HepG2 (cell line): ENCODE measurements at regions not wholly inside any gene's neighbourhood (a gene's known extent, or its start where the extent isn't known, plus 50 kb on each side); places are given as distances from the start of the nearest gene placed in this dataset.

Experiments
- ATAC-seq: fragments of 200-7000 bp; cut with Tn5 transposase; 3 replicates; pipeline ENCODE4 v1.9.1; 2020; ENCODE audit warnings: mild to moderate bottlenecking, moderate library complexity
- BruUV-seq: library from RNA; stranded (reverse); fragments of 400-500 nt; replicated peaks from 2 replicates; lab custom pipeline; 2021; lab: Mats Ljungman, UMichigan
- CTCF ChIA-PET: fragments of 300-600 bp; formaldehyde crosslinking; extraction: SDS; loops from one replicate; lab custom pipeline; 2021; ENCODE audit warnings: low total read pairs, inconsistent platforms, low intra/inter-chr PET ratio; lab: Yijun Ruan, JAX
- POLR2A ChIA-PET: fragments of 350-600 bp; sonication (Branson Sonifier 250); formaldehyde crosslinking; loops from one replicate; lab custom pipeline; 2020; ENCODE audit warnings: antibody characterized with exemption, inconsistent platforms; lab: Yijun Ruan, JAX
- DNase-seq: peaks from one replicate; pipeline ENCODE4 v3.0.0-alpha.2; 2015; ENCODE audit warnings: low spot score
- FAIRE-seq: peaks from 3 replicates; lab custom pipeline; 2011; peaks lifted over from hg19 to GRCh38; lab: Jason Lieb, UNC
- H2AFZ ChIP-seq: one replicate; pipeline ENCODE4 v1.6.1; 2011; ENCODE audit warnings: low read length, inconsistent platforms
- H3K27ac ChIP-seq: fragments of 300-600 bp; 3 replicates; pipeline ENCODE4 v1.8.0; 2011; ENCODE audit warnings: mixed run types, mild to moderate bottlenecking, mixed read lengths, low read length, inconsistent platforms; ENCODE audit not compliant: insufficient read depth; ENCODE audit errors: extremely low read length
- H3K27me3 ChIP-seq, 2 experiments: fragments of 200-600 bp in 1 of 2; 2 replicates in 1 of 2; 3 replicates in 1 of 2; pipeline versions ENCODE4 v1.6.0 to v1.8.0; 2011; ENCODE audit warnings: low read length in 2 of 2, mild to moderate bottlenecking in 2 of 2, moderate library complexity in 2 of 2, inconsistent platforms in 1 of 2; ENCODE audit not compliant: insufficient read depth in 2 of 2, control insufficient read depth in 1 of 2
- H3K36me3 ChIP-seq, 2 experiments: fragments of 200-600 bp in 1 of 2; replicated peaks in 1 of 2; 2 replicates in 1 of 2; 3 replicates in 1 of 2; pipeline versions ENCODE4 v1.5.1 to v1.8.0; 2011; ENCODE audit warnings: low read length in 2 of 2, inconsistent platforms in 1 of 2; ENCODE audit not compliant: insufficient read depth in 2 of 2, control insufficient read depth in 1 of 2
- H3K4me1 ChIP-seq: 2 replicates; pipeline ENCODE4 v1.5.1; 2012; ENCODE audit warnings: low read length, inconsistent platforms; ENCODE audit not compliant: insufficient read depth
- H3K4me2 ChIP-seq: 2 replicates; pipeline ENCODE4 v1.6.0; 2011; ENCODE audit warnings: low read depth, low read length, inconsistent platforms
- H3K4me3 ChIP-seq, 3 experiments: fragments of 200-600 bp in 1 of 3; sonication (generic), shearing (Covaris generic) in 1 of 3; replicated peaks in 1 of 3; 2 replicates each; pipeline ENCODE4 v1.5.1; 2011 to 2016; ENCODE audit warnings: low read length in 3 of 3, inconsistent platforms in 2 of 3, low read depth in 2 of 3, mild to moderate bottlenecking in 2 of 3, control low read depth in 1 of 3, mixed read lengths in 1 of 3; ENCODE audit not compliant: insufficient read depth in 1 of 3
- H3K79me2 ChIP-seq: one replicate; pipeline ENCODE4 v1.6.1; 2011; ENCODE audit warnings: low read length, inconsistent platforms; ENCODE audit not compliant: insufficient read depth
- H3K9ac ChIP-seq: 2 replicates; pipeline ENCODE4 v1.6.0; 2011; ENCODE audit warnings: mild to moderate bottlenecking, low read depth, low read length, inconsistent platforms; ENCODE audit not compliant: insufficient read depth
- H3K9me3 ChIP-seq: 2 replicates; pipeline ENCODE4 v1.5.1; 2012; ENCODE audit warnings: mild to moderate bottlenecking, low read length
- H4K20me1 ChIP-seq: 2 replicates; pipeline ENCODE4 v1.6.0; 2011; ENCODE audit warnings: inconsistent platforms, mild to moderate bottlenecking, low read length, moderate library complexity; ENCODE audit not compliant: insufficient read depth
- EZH2 ChIP-seq: conservative IDR thresholded peaks from 2 replicates; pipeline ENCODE4 v1.6.1; 2012; ENCODE audit warnings: mild to moderate bottlenecking, low read depth, low read length, moderate library complexity
- GLI4 ChIP-seq: sonication (generic); formaldehyde crosslinking; IDR thresholded peaks from 2 replicates; pipeline ENCODE4 v1.5.1; 2020; ENCODE audit warnings: missing genetic modification reagents, mild to moderate bottlenecking, moderate library complexity, borderline replicate concordance
- HIVEP1 ChIP-seq: sonication (generic); formaldehyde crosslinking; IDR thresholded peaks from 2 replicates; pipeline ENCODE4 v1.4.0; 2020; ENCODE audit warnings: mild to moderate bottlenecking, missing genetic modification reagents
- PAF1 ChIP-seq: IDR thresholded peaks from 2 replicates; pipeline ENCODE4 v1.6.1; 2016; ENCODE audit warnings: missing genetic modification reagents, missing compliant biosample characterization
- ZNF296 ChIP-seq: sonication (generic); formaldehyde crosslinking; conservative IDR thresholded peaks from 2 replicates; pipeline ENCODE4 v1.5.0; 2020; ENCODE audit warnings: mild to moderate bottlenecking, missing genetic modification reagents
- ZNF850 ChIP-seq: sonication (generic); formaldehyde crosslinking; conservative IDR thresholded peaks from 2 replicates; pipeline ENCODE4 v1.9.0; 2021; ENCODE audit warnings: mild to moderate bottlenecking, missing genetic modification reagents
- WGBS: methylation state at CpG from one replicate; pipeline ENCODE4 v1.1.6; 2017; ENCODE audit warnings: low lambda C conversion rate; 5-methylcytosine and 5-hydroxymethylcytosine counted together
- in situ Hi-C: cut with HindIII; loops from 2 replicates; pipeline ENCODE4 v1.10.0; 2017; ENCODE audit warnings: low pct_unique_long_range_greater_than_20kb; ENCODE audit not compliant: extremely low pct_ligation_motif_present
- intact Hi-C: fragments of 100-400 bp; cut with micrococcal nuclease; formaldehyde crosslinking; loops from one replicate; pipeline ENCODE4 v1.10.0; 2022; ENCODE audit not compliant: unreplicated experiment
- TF ChIP-seq, protein P1 (sequence below): IDR thresholded peaks from 2 replicates; pipeline ENCODE4 v1.6.1; 2018; ENCODE audit warnings: missing genetic modification reagents, mild to moderate bottlenecking, missing compliant biosample characterization

DNA sequence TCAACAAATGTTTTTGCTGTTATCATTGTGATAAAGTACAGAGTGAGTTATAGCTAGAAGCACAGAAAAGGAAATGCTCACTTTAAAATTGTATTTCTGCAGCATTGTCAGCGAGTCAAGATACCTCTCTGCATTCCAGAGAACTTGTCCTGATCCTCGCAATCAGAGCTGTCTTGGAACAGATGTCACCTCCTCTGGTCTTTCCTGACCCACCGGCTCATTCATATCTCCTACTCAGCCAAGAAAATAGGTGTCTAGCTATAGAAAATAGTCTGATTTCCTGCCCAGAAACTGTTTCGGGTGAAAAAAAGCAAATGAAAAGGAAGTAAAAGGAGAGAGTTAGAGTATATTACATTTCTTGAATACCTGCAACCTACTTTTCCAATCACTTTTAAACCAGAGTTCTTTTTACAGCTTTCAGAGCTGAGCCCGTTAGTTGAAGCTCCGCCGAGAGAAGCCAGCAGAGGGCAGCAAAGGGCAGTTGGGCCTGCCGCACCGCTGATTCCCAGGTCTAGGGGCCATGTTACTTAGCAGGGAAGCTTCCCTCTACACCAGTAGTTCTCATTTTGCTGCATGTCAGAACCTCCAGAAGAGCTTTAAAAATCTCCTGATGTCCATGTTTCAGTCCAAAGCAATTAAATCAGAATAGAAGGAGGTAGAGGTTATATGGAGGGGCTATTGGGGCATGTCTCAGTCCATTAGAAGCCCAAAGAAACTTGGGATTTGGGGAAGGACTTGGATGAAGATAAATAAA lies 185.7 kb upstream of the THRB start (continued):
- TF ChIP-seq, protein P1, sequence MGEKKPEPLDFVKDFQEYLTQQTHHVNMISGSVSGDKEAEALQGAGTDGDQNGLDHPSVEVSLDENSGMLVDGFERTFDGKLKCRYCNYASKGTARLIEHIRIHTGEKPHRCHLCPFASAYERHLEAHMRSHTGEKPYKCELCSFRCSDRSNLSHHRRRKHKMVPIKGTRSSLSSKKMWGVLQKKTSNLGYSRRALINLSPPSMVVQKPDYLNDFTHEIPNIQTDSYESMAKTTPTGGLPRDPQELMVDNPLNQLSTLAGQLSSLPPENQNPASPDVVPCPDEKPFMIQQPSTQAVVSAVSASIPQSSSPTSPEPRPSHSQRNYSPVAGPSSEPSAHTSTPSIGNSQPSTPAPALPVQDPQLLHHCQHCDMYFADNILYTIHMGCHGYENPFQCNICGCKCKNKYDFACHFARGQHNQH (CRISPR knock-in tag): no peak
- no peak for TF ChIP-seq PAF1
- no peak for TF ChIP-seq GLI4 (CRISPR knock-in tag)
- TF ChIP-seq HIVEP1 (CRISPR knock-in tag): no peak
- no peak for TF ChIP-seq EZH2
- TF ChIP-seq ZNF850 (CRISPR knock-in tag): no peak

DNA sequence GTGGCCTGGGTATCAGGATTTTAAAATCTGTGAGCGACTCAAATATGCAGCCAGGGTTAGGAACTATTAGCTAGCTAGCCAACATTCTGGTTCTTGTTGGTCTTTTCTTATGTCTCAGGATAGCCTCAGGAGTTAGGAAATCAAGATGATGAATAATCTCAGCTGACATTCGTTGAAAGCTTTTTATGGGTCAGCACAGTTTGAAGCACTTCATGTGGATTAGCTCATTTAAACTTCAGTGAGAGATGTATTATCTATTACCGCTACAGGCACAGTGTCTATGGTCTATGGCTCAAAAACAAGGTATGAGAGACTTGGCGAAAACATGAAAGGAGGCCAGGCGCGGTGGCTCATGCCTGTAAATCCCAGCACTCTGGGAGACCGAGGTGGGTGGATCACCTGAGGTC lies 187.5 kb upstream of the THRB start:
- H3K9ac ChIP-seq: no peak overlapping the region
- no peak for FAIRE-seq
- BruUV-seq: no TSS peak

More for the DNA sequence above, 187.5 kb upstream of the THRB start:
- intact Hi-C loops: loop anchor here (2.0 to 10.0 kb wide), 4 partner anchors 160 to 913 kb away; no protein-coding TSS in a partner anchor
- 78% methylated on average over 7 of the region's 7 CpGs for WGBS
- no peak for ATAC-seq
- in situ Hi-C loops: loop anchor here (25.0 kb wide), 1 partner anchor 670 kb away; no protein-coding TSS in a partner anchor
- Histone ChIP-seq H3K27ac (no peak overlapping the region), H2AFZ (no peak overlapping the region), H3K4me1 (peaks cover 11% of the 10 kb centered on the region), H3K36me3 (no peaks in the 10 kb centered on the region), H3K9me3 (no peaks in the 10 kb centered on the region), H3K4me2 (no peak overlapping the region), H3K27me3 (no peaks in the 10 kb centered on the region; a peak in 1 of 5 replicates), H3K4me3 (no peak overlapping the region), H3K79me2 (no peaks in the 10 kb centered on the region), H4K20me1 (no peaks in the 10 kb centered on the region)
- no peak for DNase-seq
- CTCF ChIA-PET: no interaction called here
- TF ChIP-seq ZNF296: no peak
- POLR2A ChIA-PET: no interaction called here
